ENCODE measurements at regions not wholly inside any gene's neighbourhood (a gene's known extent, or its start where the extent isn't known, plus 50 kb on each side); places are given as distances from the start of the nearest gene placed in this dataset.

DNA sequence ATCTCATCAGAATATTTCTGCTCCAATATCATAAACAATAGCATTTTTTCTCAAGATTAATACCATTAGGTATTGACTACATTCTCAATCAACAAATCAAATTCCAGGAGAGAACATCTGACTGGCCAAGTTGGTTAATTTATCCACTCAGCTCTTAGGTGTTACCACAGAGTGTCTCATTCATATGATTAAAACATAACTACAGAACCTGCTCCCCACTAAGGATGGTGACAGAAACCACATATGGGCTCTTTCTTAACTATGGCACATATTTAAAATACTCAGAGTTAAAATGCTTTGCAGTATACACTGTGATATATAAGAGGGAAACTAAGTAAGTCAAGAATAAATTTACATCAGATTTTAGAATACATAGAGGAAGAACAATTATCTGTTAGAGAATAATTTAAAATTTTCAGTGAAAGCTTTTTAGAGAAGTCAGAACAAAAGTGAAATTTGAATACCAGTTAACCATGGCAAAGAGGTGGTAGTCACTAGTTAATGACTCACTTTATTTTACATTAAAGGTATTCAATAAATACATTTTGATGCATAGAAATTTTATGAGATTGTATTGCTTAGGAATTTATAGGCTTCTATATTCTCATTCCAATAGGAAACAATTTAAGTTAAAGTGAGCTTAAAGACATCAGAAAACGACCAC is 1120.8 kb upstream of the TMEFF2 start:
- TF ChIP-seq, protein P1, sequence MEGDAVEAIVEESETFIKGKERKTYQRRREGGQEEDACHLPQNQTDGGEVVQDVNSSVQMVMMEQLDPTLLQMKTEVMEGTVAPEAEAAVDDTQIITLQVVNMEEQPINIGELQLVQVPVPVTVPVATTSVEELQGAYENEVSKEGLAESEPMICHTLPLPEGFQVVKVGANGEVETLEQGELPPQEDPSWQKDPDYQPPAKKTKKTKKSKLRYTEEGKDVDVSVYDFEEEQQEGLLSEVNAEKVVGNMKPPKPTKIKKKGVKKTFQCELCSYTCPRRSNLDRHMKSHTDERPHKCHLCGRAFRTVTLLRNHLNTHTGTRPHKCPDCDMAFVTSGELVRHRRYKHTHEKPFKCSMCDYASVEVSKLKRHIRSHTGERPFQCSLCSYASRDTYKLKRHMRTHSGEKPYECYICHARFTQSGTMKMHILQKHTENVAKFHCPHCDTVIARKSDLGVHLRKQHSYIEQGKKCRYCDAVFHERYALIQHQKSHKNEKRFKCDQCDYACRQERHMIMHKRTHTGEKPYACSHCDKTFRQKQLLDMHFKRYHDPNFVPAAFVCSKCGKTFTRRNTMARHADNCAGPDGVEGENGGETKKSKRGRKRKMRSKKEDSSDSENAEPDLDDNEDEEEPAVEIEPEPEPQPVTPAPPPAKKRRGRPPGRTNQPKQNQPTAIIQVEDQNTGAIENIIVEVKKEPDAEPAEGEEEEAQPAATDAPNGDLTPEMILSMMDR (IDR thresholded peaks at IDR 0.05) = no peak
- TF ChIP-seq POLR2A (IDR thresholded peaks at IDR 0.05) = no peak

All from lower leg skin (tissue), 3 donors.